ENCODE measurements at regions not wholly inside any gene's neighbourhood (a gene's known extent, or its start where the extent isn't known, plus 50 kb on each side); places are given as distances from the start of the nearest gene placed in this dataset.

DNA sequence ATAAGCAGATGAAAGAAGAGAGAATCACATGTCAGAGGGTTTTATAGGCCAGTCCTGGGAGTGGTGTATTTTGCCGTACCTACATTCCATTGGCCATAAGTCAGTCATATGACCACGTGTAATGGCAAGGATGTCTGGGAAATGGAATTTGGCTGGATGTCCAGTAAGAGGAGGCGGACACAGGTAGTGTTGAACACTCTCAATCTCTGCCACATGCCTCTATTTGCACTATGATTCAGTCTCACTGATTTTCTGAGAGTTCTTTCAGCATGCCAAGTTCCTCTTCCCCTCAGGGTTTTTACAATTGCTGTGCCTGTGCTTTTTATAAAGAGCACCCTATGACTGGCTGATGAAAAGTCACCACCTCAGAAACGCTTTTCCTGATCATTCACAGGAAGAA lies 164.2 kb upstream of the GPR101 start:
- Histone ChIP-seq H3K9ac (ENCODE audit: control insufficient read depth, insufficient read depth, low read length) (no peak overlapping the region), H3K27ac (ENCODE audit: control insufficient read depth, insufficient read depth) (no peak overlapping the region), H4K20me1 (ENCODE audit: control insufficient read depth, insufficient read depth) (no peaks in the 10 kb centered on the region), H3K79me2 (ENCODE audit: control insufficient read depth, insufficient read depth, low read length) (no peaks in the 10 kb centered on the region), H3K9me3 (replicated peaks; ENCODE audit: control insufficient read depth, insufficient read depth, low read length) (no peaks in the 10 kb centered on the region), H3K27me3 (replicated peaks in 1 of 2; ENCODE audit: control insufficient read depth in 2 of 2, insufficient read depth in 2 of 2, low read length in 1 of 2) (no peaks in the 10 kb centered on the region), H3K4me1 (ENCODE audit: control insufficient read depth, insufficient read depth, low read length) (no peaks in the 10 kb centered on the region), H3K4me2 (ENCODE audit: control insufficient read depth, insufficient read depth) (no peak overlapping the region), H3K36me3 (ENCODE audit: control insufficient read depth in 2 of 2, insufficient read depth in 2 of 2, low read length in 1 of 2) (no peaks in the 10 kb centered on the region), H3K4me3 (no peak overlapping the region), H2AFZ (ENCODE audit: control insufficient read depth, low read depth, low read length) (no peak overlapping the region)
- in situ Hi-C loops (cut with MboI): loop anchor here (10.0 kb wide), 1 partner anchor 243 kb away; no protein-coding TSS in a partner anchor
- DNase-seq (ENCODE audit: low read depth, low spot score) (no peak), FAIRE-seq (no peak), ATAC-seq (no peak)
- intact Hi-C loops (cut with micrococcal nuclease; ENCODE audit: unreplicated experiment): no loop called here
- WGBS (ENCODE audit: insufficient coverage, insufficient replicate concordance, low lambda C conversion rate, missing lambda C conversion rate): 21% methylated on average over 4 of the region's 4 CpGs
- ChIA-PET RAD21 (ENCODE audit: unreplicated experiment) (no interaction called here), SMC1A (ENCODE audit: uncharacterized antibody, unreplicated experiment) (no interaction called here), CTCF (interaction anchor here (0.7 to 1.3 kb wide), 2 partner anchors 16 to 31 kb away, joined by 3 to 4 read pairs; no protein-coding TSS in a partner anchor), POLR2A (no interaction called here)
- no TSS peak for BruUV-seq (replicated peaks)
- TF ChIP-seq SMC3 (IDR thresholded peaks at IDR 0.05; ENCODE audit: borderline replicate concordance, low read length) (no peak), WRNIP1 (IDR thresholded peaks at IDR 0.05; ENCODE audit: borderline replicate concordance, low read depth, low read length) (no peak)

GRCh38 chrX:137195991-137196390 lies 162.2 kb upstream of the GPR101 start:
- no peaks in the 10 kb centered on the region for H3K36me3 ChIP-seq (ENCODE audit: control insufficient read depth in 2 of 2, insufficient read depth in 2 of 2, low read length in 1 of 2)
- H3K9ac ChIP-seq (ENCODE audit: control insufficient read depth, insufficient read depth, low read length): no peak overlapping the region
- no peaks in the 10 kb centered on the region for H3K79me2 ChIP-seq (ENCODE audit: control insufficient read depth, insufficient read depth, low read length)
- ATAC-seq (no peak), FAIRE-seq (no peak), DNase-seq (ENCODE audit: low read depth, low spot score) (no peak)
- H3K4me1 ChIP-seq (ENCODE audit: control insufficient read depth, insufficient read depth, low read length): no peaks in the 10 kb centered on the region
- intact Hi-C loops (cut with micrococcal nuclease; ENCODE audit: unreplicated experiment) (no loop called here), in situ Hi-C loops (cut with MboI) (loop anchor here (10.0 kb wide), 1 partner anchor 241 kb away; no protein-coding TSS in a partner anchor)
- no peak overlapping the region for H2AFZ ChIP-seq (ENCODE audit: control insufficient read depth, low read depth, low read length)
- SMC1A ChIA-PET (ENCODE audit: uncharacterized antibody, unreplicated experiment): interaction anchor here (1.8 kb wide), 1 partner anchor 17 kb away, joined by 5 read pairs; no protein-coding TSS in a partner anchor
- no peak overlapping the region for H3K4me3 ChIP-seq
- H4K20me1 ChIP-seq (ENCODE audit: control insufficient read depth, insufficient read depth): no peaks in the 10 kb centered on the region
- POLR2A ChIA-PET: no interaction called here
- no peak overlapping the region for H3K4me2 ChIP-seq (ENCODE audit: control insufficient read depth, insufficient read depth)
- H3K27ac ChIP-seq (ENCODE audit: control insufficient read depth, insufficient read depth): no peak overlapping the region
- no TSS peak for BruUV-seq (replicated peaks)
- WGBS (ENCODE audit: insufficient coverage, insufficient replicate concordance, low lambda C conversion rate, missing lambda C conversion rate): 0% methylated on average over 2 of the region's 2 CpGs
- CTCF ChIA-PET: no interaction called here
- no peak for TF ChIP-seq TCF3 (IDR thresholded peaks at IDR 0.05; ENCODE audit: borderline replicate concordance, insufficient read depth, low read depth, low read length)
- TF ChIP-seq PAX8 (IDR thresholded peaks at IDR 0.05): no peak
- TF ChIP-seq SUZ12 (IDR thresholded peaks at IDR 0.05; ENCODE audit: unreplicated experiment): no peak
- no peak for TF ChIP-seq PML (IDR thresholded peaks at IDR 0.05; ENCODE audit: low read length)
- no peak for TF ChIP-seq EZH2 (IDR thresholded peaks at IDR 0.05; ENCODE audit: borderline replicate concordance, control insufficient read depth, low read depth, low read length)
- H3K27me3 ChIP-seq (replicated peaks in 1 of 2; ENCODE audit: control insufficient read depth in 2 of 2, insufficient read depth in 2 of 2, low read length in 1 of 2): no peaks in the 10 kb centered on the region
- no peaks in the 10 kb centered on the region for H3K9me3 ChIP-seq (replicated peaks; ENCODE audit: control insufficient read depth, insufficient read depth, low read length)
- RAD21 ChIA-PET (ENCODE audit: unreplicated experiment): no interaction called here
